Tibial artery (tissue), 4 donors: ENCODE measurements at regions not wholly inside any gene's neighbourhood (a gene's known extent, or its start where the extent isn't known, plus 50 kb on each side); places are given as distances from the start of the nearest gene placed in this dataset.

Source experiments
- DNase-seq, 2 donors: peaks; one replicate each; pipeline ENCODE4 v3.0.0-alpha.2; 2019
- H3K27ac ChIP-seq, 2 donors: fragments of 200-600 bp; sonication (generic) in 1 of 2; 1 replicate in 1 of 2; 2 replicates in 1 of 2; pipeline ENCODE4 v1.5.1; 2018 to 2019; ENCODE audit warnings: mild to moderate bottlenecking in 1 of 2
- H3K27me3 ChIP-seq, 2 donors: fragments of 200-600 bp; sonication (generic) in 1 of 2; one replicate each; pipeline versions ENCODE4 v1.5.1 to v1.6.0; 2016 to 2019
- H3K36me3 ChIP-seq, 3 donors: fragments of 200-600 bp; sonication (generic) in 2 of 3; one replicate each; pipeline ENCODE4 v1.5.1; 2016 to 2019; ENCODE audit warnings: mild to moderate bottlenecking in 2 of 3
- H3K4me1 ChIP-seq, 4 donors: fragments of 200-600 bp; sonication (generic) in 2 of 4; 1 replicate in 3 of 4; 2 replicates in 1 of 4; pipeline ENCODE4 v1.5.1; 2016 to 2019
- H3K4me3 ChIP-seq, 2 donors: fragments of 200-600 bp; sonication (generic) in 1 of 2; 1 replicate in 1 of 2; 2 replicates in 1 of 2; pipeline ENCODE4 v1.5.1; 2018 to 2019; ENCODE audit warnings: mild to moderate bottlenecking in 2 of 2
- H3K9me3 ChIP-seq, 3 donors: fragments of 200-600 bp; sonication (generic) in 1 of 3; one replicate each; pipeline ENCODE4 v1.5.1; 2016 to 2019
- CTCF ChIP-seq, 2 experiments: fragments of 200-600 bp in 1 of 2; fragments of 450-650 bp in 1 of 2; IDR thresholded peaks; one replicate each; pipeline ENCODE4 v1.5.1; 2017 to 2019; ENCODE audit warnings: antibody characterized with exemption in 2 of 2, mild to moderate bottlenecking in 1 of 2, moderate library complexity in 1 of 2
- intact Hi-C: fragments of 100-400 bp; cut with DNase I; formaldehyde crosslinking; loops from one replicate; pipeline ENCODE4 v1.15.0; 2023; ENCODE audit warnings: low total_unique reads

- H3K27me3 ChIP-seq, result no peaks in the 10 kb centered on the region
- H3K9me3 ChIP-seq, result no peaks in the 10 kb centered on the region
- intact Hi-C loops, result no loop called here
- no peaks in the 10 kb centered on the region for H3K4me1 ChIP-seq
- DNase-seq, result no peak
- no peaks in the 10 kb centered on the region for H3K36me3 ChIP-seq
- no peak overlapping the region for H3K27ac ChIP-seq
- no peak overlapping the region for H3K4me3 ChIP-seq
- no peak for TF ChIP-seq CTCF (IDR thresholded peaks at IDR 0.05)
These were observed 425.9 kb upstream of the GHITM start for GRCh38 chr10:83713423-83713822.

GRCh38 chr10:83723080-83723479, 416.2 kb upstream of the GHITM start:
- peaks cover 0 to 4% (median 0%) of the 10 kb centered on the region in 4 donors for H3K4me1 ChIP-seq
- H3K27me3 ChIP-seq, result no peaks in the 10 kb centered on the region
- H3K27ac ChIP-seq, result no peak overlapping the region
- no peak for DNase-seq
- intact Hi-C loops, result no loop called here
- peaks cover 0 to 2% (median 0%) of the 10 kb centered on the region in 3 donors for H3K9me3 ChIP-seq
- H3K36me3 ChIP-seq, result no peaks in the 10 kb centered on the region
- no peak overlapping the region for H3K4me3 ChIP-seq
- no peak for TF ChIP-seq CTCF (IDR thresholded peaks at IDR 0.05)

GRCh38 chr10:83724471-83725241, 414.7 kb upstream of the GHITM start:
- DNase-seq, result no peak
- intact Hi-C loops, result no loop called here

GRCh38 chr10:83725567-83725966, 413.7 kb upstream of the GHITM start:
- DNase-seq, result no peak
- Histone ChIP-seq H3K9me3 (peaks cover 0 to 2% (median 0%) of the 10 kb centered on the region in 3 donors), H3K4me3 (no peak overlapping the region), H3K27ac (peak overlapping the region; percentile 37 to 38), H3K36me3 (no peaks in the 10 kb centered on the region), H3K4me1 (peaks cover 0 to 4% (median 0%) of the 10 kb centered on the region in 4 donors), H3K27me3 (no peaks in the 10 kb centered on the region)
- intact Hi-C loops, result no loop called here
- no peak for TF ChIP-seq CTCF (IDR thresholded peaks at IDR 0.05)

More at GRCh38 chr10:83724471-83725241, 414.7 kb upstream of the GHITM start:
- H3K4me1 ChIP-seq, result peaks cover 0 to 4% (median 0%) of the 10 kb centered on the region in 4 donors
- H3K27ac ChIP-seq, result peak overlapping the region; percentile 37 to 38
- H3K9me3 ChIP-seq, result peaks cover 0 to 2% (median 0%) of the 10 kb centered on the region in 3 donors
- no peak overlapping the region for H3K4me3 ChIP-seq
- no peak for TF ChIP-seq CTCF (IDR thresholded peaks at IDR 0.05)
- H3K27me3 ChIP-seq, result no peaks in the 10 kb centered on the region
- no peaks in the 10 kb centered on the region for H3K36me3 ChIP-seq

GRCh38 chr10:83734278-83734677, 405.0 kb upstream of the GHITM start:
- Histone ChIP-seq H3K27ac (no peak overlapping the region), H3K4me1 (no peaks in the 10 kb centered on the region), H3K4me3 (no peak overlapping the region), H3K27me3 (no peaks in the 10 kb centered on the region), H3K36me3 (no peaks in the 10 kb centered on the region), H3K9me3 (peaks cover 0 to 14% (median 10%) of the 10 kb centered on the region in 3 donors)
- no peak for TF ChIP-seq CTCF (IDR thresholded peaks at IDR 0.05)
- DNase-seq, result no peak
- intact Hi-C loops, result no loop called here
